ENCODE measurements at regions not wholly inside any gene's neighbourhood (a gene's known extent, or its start where the extent isn't known, plus 50 kb on each side); places are given as distances from the start of the nearest gene placed in this dataset.

DNA sequence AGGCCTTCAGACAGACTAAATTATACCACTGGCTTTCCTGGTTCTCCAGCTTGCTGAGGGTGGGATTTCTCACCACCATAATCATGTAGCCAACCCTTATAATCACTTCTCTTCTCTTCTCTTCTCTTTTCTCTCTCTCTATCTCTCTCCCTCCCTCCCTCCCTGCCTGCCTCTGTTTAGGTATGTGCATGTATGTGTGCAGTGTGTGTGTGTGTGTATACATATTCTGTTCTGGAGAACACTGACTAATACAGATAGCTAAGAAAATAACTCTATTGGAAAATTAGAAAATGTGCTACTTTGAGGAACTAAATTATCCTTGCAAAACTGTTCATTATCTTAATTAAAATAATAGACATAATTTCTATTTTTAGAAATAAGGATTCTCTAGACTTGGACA lies 118.6 kb upstream of the GADL1 start:
- no peak for TF ChIP-seq CTCF (IDR thresholded peaks at IDR 0.05; ENCODE audit: insufficient read depth, missing control alignments)
- FAIRE-seq (no peak), DNase-seq (ENCODE audit: insufficient read length, low spot score) (no peak)

DNA sequence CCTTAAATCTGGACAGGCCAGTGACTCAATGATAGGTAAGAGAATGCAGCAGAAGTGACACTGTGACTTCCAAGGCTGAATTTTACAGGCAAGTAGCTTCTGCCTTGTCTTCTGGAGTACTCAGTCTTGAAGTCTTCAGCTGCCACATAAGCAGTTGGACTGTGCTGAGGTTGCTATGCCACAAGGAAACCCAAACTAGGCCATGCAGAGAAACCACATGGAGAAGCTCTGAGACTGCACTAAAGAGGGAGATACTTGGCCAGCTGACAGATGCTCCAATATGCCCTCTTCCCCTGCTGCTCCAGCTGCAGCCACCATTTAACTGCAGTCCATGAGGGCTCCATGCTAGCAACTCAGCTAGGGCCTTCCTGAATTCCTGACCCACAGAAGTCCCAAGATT lies 119.4 kb upstream of the GADL1 start:
- TF ChIP-seq CTCF (IDR thresholded peaks at IDR 0.05; ENCODE audit: insufficient read depth, missing control alignments): no peak
- no peak for FAIRE-seq
- DNase-seq (ENCODE audit: insufficient read length, low spot score): no peak

DNA sequence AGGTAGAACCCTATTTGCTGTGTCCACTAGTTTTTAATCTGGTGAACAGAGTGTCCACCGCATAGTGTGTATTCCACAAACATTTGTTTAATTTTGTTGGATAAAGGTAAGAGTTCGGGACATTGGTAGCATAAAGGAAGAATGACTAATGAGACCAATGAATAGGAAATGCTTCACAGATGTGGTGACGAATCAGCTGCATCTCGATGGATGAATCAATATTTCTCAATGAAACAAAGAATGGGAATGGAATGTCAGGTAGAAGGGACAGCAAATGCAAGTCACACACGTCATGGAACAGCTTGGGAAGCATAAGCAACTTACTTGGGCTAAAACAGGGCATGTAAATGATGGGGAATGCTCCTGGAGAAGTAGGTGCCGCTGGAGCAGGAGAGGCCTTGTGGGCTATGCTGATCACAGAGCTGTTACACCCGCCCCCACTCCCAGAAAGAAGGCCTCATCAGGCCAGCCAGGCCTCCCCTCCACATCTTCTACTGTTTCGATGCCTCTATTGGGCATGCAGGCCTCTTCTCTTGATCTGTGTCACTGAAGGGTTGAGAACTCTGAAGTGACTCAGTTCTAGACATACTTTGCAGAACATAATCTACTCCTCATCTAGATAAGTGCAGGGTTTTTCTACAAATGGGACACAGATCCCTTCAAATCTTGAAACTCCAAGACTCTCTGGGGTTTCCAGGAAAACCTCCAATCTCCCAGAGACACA lies 120.0 kb upstream of the GADL1 start:
- TF ChIP-seq CTCF (IDR thresholded peaks at IDR 0.05; ENCODE audit: insufficient read depth, missing control alignments): no peak
- FAIRE-seq: no peak
- no peak for DNase-seq (ENCODE audit: insufficient read length, low spot score)

- DNase-seq (ENCODE audit: insufficient read length, low spot score): no peak
- no peak for FAIRE-seq
- TF ChIP-seq CTCF (IDR thresholded peaks at IDR 0.05; ENCODE audit: insufficient read depth, missing control alignments): no peak
Observed at GRCh38 chr3:31016196-31016595, 121.7 kb upstream of the GADL1 start.

- no peak for TF ChIP-seq CTCF (IDR thresholded peaks at IDR 0.05; ENCODE audit: insufficient read depth, missing control alignments)
- DNase-seq (ENCODE audit: insufficient read length, low spot score) (no peak), FAIRE-seq (no peak)
Observed at GRCh38 chr3:31022716-31023115, 128.3 kb upstream of the GADL1 start.

DNA sequence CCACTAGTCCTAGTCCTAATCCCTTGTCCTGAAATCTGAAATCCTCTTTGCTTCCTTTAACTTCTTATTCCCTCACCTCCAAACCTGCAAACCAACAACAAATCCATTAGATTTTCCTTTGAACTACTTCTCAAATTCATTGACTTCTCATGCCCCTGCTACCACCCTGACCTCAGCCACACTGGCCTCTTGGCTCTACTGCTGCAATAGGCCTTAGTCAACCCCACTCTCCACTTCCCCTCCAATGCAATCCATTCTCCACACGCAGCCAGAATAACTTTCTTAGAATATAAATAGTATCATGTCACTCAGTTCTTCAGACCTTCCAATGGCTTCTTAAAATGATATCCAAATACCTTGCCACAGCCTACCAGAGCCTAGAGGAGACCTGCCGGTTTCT lies 131.1 kb upstream of the GADL1 start:
- no peak for TF ChIP-seq CTCF (IDR thresholded peaks at IDR 0.05; ENCODE audit: insufficient read depth, missing control alignments)
- FAIRE-seq (no peak), DNase-seq (ENCODE audit: insufficient read length, low spot score) (no peak)

- DNase-seq (ENCODE audit: insufficient read length, low spot score) (no peak), FAIRE-seq (no peak)
Observed at GRCh38 chr3:31027191-31027761, 132.8 kb upstream of the GADL1 start.

More at GRCh38 chr3:31027191-31027761, 132.8 kb upstream of the GADL1 start:
- TF ChIP-seq CTCF (IDR thresholded peaks at IDR 0.05; ENCODE audit: insufficient read depth, missing control alignments): no peak

Data from D721Med (cell line).